ENCODE measurements at regions not wholly inside any gene's neighbourhood (a gene's known extent, or its start where the extent isn't known, plus 50 kb on each side); places are given as distances from the start of the nearest gene placed in this dataset.

- no peak overlapping the region for H4K8ac ChIP-seq (ENCODE audit: extremely low read depth, insufficient read depth, low read length)
- no peak overlapping the region for H3K18ac ChIP-seq (ENCODE audit: extremely low read depth, low read length)
- peaks cover 0 to 3% (median 1%) of the 10 kb centered on the region in 4 experiments; a peak in 1 of 7 replicates for H3K4me1 ChIP-seq (replicated peaks in 1 of 4; ENCODE audit: control insufficient read depth in 3 of 4, insufficient read depth in 4 of 4, low read length in 3 of 4)
- H2BK120ac ChIP-seq (replicated peaks; ENCODE audit: low read depth, low read length) = no peak overlapping the region
- no peak overlapping the region for H3K4me2 ChIP-seq (ENCODE audit: insufficient read depth in 1 of 2, low read depth in 2 of 2, low read length in 2 of 2)
- no peaks in the 10 kb centered on the region for H3K27me3 ChIP-seq (replicated peaks in 1 of 4; ENCODE audit: control insufficient read depth in 3 of 4, extremely low read depth in 1 of 4, insufficient read depth in 3 of 4, low read length in 3 of 4)
- no peaks in the 10 kb centered on the region for H3K36me3 ChIP-seq (ENCODE audit: control insufficient read depth in 2 of 4, insufficient read depth in 4 of 4, low read length in 3 of 4)
- H3K9me3 ChIP-seq (ENCODE audit: insufficient read depth in 2 of 2, low read depth in 1 of 2, low read length in 1 of 2) = no peaks in the 10 kb centered on the region
- ChIA-PET CTCF (ENCODE audit: partially characterized antibody) (no interaction called here), POLR2A (ENCODE audit: partially characterized antibody) (no interaction called here)
- no peak overlapping the region for H2BK12ac ChIP-seq (ENCODE audit: low read depth, low read length)
- H2BK20ac ChIP-seq (ENCODE audit: low read length) = no peak overlapping the region
- no peak overlapping the region for H2BK5ac ChIP-seq (ENCODE audit: low read depth, low read length)
- no peak overlapping the region for H4K91ac ChIP-seq (replicated peaks; ENCODE audit: insufficient read length, low read length)
- FAIRE-seq (no peak), DNase-seq (ENCODE audit: low read depth in 1 of 2, low spot score in 2 of 2) (peak in 1 of 2 experiments; percentile 3)
- no peak overlapping the region for H3K4me3 ChIP-seq (ENCODE audit: extremely low read depth in 1 of 4, insufficient read depth in 2 of 4, low read depth in 3 of 4, low read length in 4 of 4)
- H3K14ac ChIP-seq (ENCODE audit: insufficient read length) = no peak overlapping the region
- no peak overlapping the region for H3K27ac ChIP-seq (ENCODE audit: low read depth, low read length)
- H2AFZ ChIP-seq (ENCODE audit: low read length) = no peak overlapping the region
- H3K79me1 ChIP-seq (ENCODE audit: low read depth, low read length) = no peaks in the 10 kb centered on the region
- H3K9ac ChIP-seq (replicated peaks in 1 of 4; ENCODE audit: extremely low read depth in 1 of 4, low read depth in 3 of 4, low read length in 3 of 4) = no peak overlapping the region
- no peak overlapping the region for H4K5ac ChIP-seq (ENCODE audit: insufficient read length, low read depth, low read length)
- 67% methylated on average over 3 of the region's 3 CpGs; no CpG with 5 or more reads in 1 of the 2 experiments for WGBS, 2 experiments (ENCODE audit: extremely low coverage in 1 of 2, insufficient coverage in 1 of 2, insufficient read length in 1 of 2, insufficient replicate concordance in 2 of 2, low coverage in 1 of 2, low lambda C conversion rate in 2 of 2, missing lambda C conversion rate in 1 of 2)
- H3K23me2 ChIP-seq (ENCODE audit: low read depth, low read length) = no peaks in the 10 kb centered on the region
- H4K20me1 ChIP-seq (replicated peaks in 1 of 2; ENCODE audit: control insufficient read depth in 1 of 2, insufficient read depth in 2 of 2, low read length in 2 of 2) = no peaks in the 10 kb centered on the region
- no peak overlapping the region for H3K4ac ChIP-seq (replicated peaks; ENCODE audit: insufficient read length, low read depth, low read length)
- no peak overlapping the region for H3K56ac ChIP-seq (replicated peaks; ENCODE audit: insufficient read length, low read depth, low read length)
- no peak overlapping the region for H2BK15ac ChIP-seq (ENCODE audit: low read length)
- no peak overlapping the region for H2AK5ac ChIP-seq (ENCODE audit: low read depth, low read length)
- no peaks in the 10 kb centered on the region for H3K79me2 ChIP-seq (ENCODE audit: control insufficient read depth in 1 of 2, insufficient read depth in 2 of 2, low read length in 2 of 2)
- H3K23ac ChIP-seq (ENCODE audit: insufficient read length) = no peak overlapping the region
- no peak for TF ChIP-seq EP300 (IDR thresholded peaks at IDR 0.05; ENCODE audit: borderline replicate concordance in 1 of 2, low read depth in 2 of 2, low read length in 2 of 2)
- TF ChIP-seq SAP30 (IDR thresholded peaks at IDR 0.05; ENCODE audit: insufficient read depth, insufficient replicate concordance, low read length) = no peak
- TF ChIP-seq CTCF (IDR thresholded peaks at IDR 0.05; ENCODE audit: control extremely low read depth in 1 of 3, insufficient read depth in 1 of 3, low read depth in 1 of 3, low read length in 3 of 3) = no peak
- no peak for TF ChIP-seq TCF12 (IDR thresholded peaks at IDR 0.05; ENCODE audit: low read depth, low read length)
- no peak for TF ChIP-seq POLR2A (IDR thresholded peaks at IDR 0.05; ENCODE audit: control extremely low read depth in 1 of 2, low read depth in 2 of 2, low read length in 2 of 2)
- no peak for TF ChIP-seq HDAC2 (IDR thresholded peaks at IDR 0.05; ENCODE audit: borderline replicate concordance in 1 of 2, low read depth in 2 of 2, low read length in 2 of 2)
- no peak for TF ChIP-seq USF2 (IDR thresholded peaks at IDR 0.05; ENCODE audit: low read length)
- TF ChIP-seq ZNF274 (IDR thresholded peaks at IDR 0.05; ENCODE audit: borderline replicate concordance, extremely low read depth, low read length) = no peak
- no peak for TF ChIP-seq CEBPB (IDR thresholded peaks at IDR 0.05; ENCODE audit: low read depth, low read length)
- TF ChIP-seq RFX5 (IDR thresholded peaks at IDR 0.05; ENCODE audit: borderline replicate concordance, low read depth, low read length) = no peak
- no peak for TF ChIP-seq YY1 (IDR thresholded peaks at IDR 0.05; ENCODE audit: low read depth, low read length)
These were observed 551.1 kb upstream of the CELF4 start for GRCh38 chr18:38116716-38117115.

Data from H1 (cell line).